ENCODE measurements at regions not wholly inside any gene's neighbourhood (a gene's known extent, or its start where the extent isn't known, plus 50 kb on each side); places are given as distances from the start of the nearest gene placed in this dataset.

- H3K4me1 ChIP-seq (ENCODE audit: insufficient read depth, low read length, poor library complexity, severe bottlenecking): no peaks in the 10 kb centered on the region
- no peak overlapping the region for H3K4me2 ChIP-seq (ENCODE audit: low read length)
- ChIA-PET POLR2A (no interaction called here), CTCF (ENCODE audit: unreplicated experiment) (no interaction called here)
- intact Hi-C loops (cut with micrococcal nuclease; ENCODE audit: unreplicated experiment): no loop called here
- H4K20me1 ChIP-seq (ENCODE audit: insufficient read depth, low read length): no peaks in the 10 kb centered on the region
- no peak overlapping the region for H3K4me3 ChIP-seq (ENCODE audit: low read depth, low read length, poor library complexity, severe bottlenecking)
- H3K9me2 ChIP-seq (ENCODE audit: insufficient read depth, low read length): no peaks in the 10 kb centered on the region
- TF ChIP-seq EZH2phosphoT487 (IDR thresholded peaks at IDR 0.05; ENCODE audit: borderline replicate concordance, low read depth, low read length): no peak
- no peak for TF ChIP-seq CTCF (conservative IDR thresholded peaks at IDR 0.05; ENCODE audit: low read length)
- no peaks in the 10 kb centered on the region for H3K36me3 ChIP-seq (ENCODE audit: insufficient read depth, low read length)
- no peaks in the 10 kb centered on the region for H3K79me2 ChIP-seq (ENCODE audit: insufficient read depth, low read depth, low read length)
- no peaks in the 10 kb centered on the region for H3K9me3 ChIP-seq (ENCODE audit: low read length)
- no peak for DNase-seq (ENCODE audit: low spot score)
- BruUV-seq (replicated peaks): no TSS peak
- no peak overlapping the region for H3K27ac ChIP-seq (ENCODE audit: low read depth, low read length, poor library complexity, severe bottlenecking)
- H2AFZ ChIP-seq (ENCODE audit: low read length): no peak overlapping the region
These were observed 206.9 kb downstream of the COX7C start for GRCh38 chr5:86824637-86825036.

GRCh38 chr5:86831128-86831527 is 213.4 kb downstream of the COX7C start:
- no peak overlapping the region for H2AFZ ChIP-seq (ENCODE audit: low read length)
- H3K27ac ChIP-seq (ENCODE audit: low read depth, low read length, poor library complexity, severe bottlenecking): no peak overlapping the region
- no peaks in the 10 kb centered on the region for H3K9me2 ChIP-seq (ENCODE audit: insufficient read depth, low read length)
- no peaks in the 10 kb centered on the region for H3K79me2 ChIP-seq (ENCODE audit: insufficient read depth, low read depth, low read length)
- BruUV-seq (replicated peaks): no TSS peak
- no peak for TF ChIP-seq EZH2phosphoT487 (IDR thresholded peaks at IDR 0.05; ENCODE audit: borderline replicate concordance, low read depth, low read length)
- TF ChIP-seq CTCF (conservative IDR thresholded peaks at IDR 0.05; ENCODE audit: low read length): no peak
- H3K4me2 ChIP-seq (ENCODE audit: low read length): no peak overlapping the region
- ChIA-PET CTCF (ENCODE audit: unreplicated experiment) (no interaction called here), POLR2A (interaction anchor here (0.6 kb wide), 1 partner anchor 155 kb away, joined by 3 read pairs; no protein-coding TSS in a partner anchor)
- no peaks in the 10 kb centered on the region for H3K4me1 ChIP-seq (ENCODE audit: insufficient read depth, low read length, poor library complexity, severe bottlenecking)
- intact Hi-C loops (cut with micrococcal nuclease; ENCODE audit: unreplicated experiment): no loop called here
- no peaks in the 10 kb centered on the region for H3K9me3 ChIP-seq (ENCODE audit: low read length)
- no peaks in the 10 kb centered on the region for H3K36me3 ChIP-seq (ENCODE audit: insufficient read depth, low read length)
- no peaks in the 10 kb centered on the region for H4K20me1 ChIP-seq (ENCODE audit: insufficient read depth, low read length)
- no peak for DNase-seq (ENCODE audit: low spot score)
- no peak overlapping the region for H3K4me3 ChIP-seq (ENCODE audit: low read depth, low read length, poor library complexity, severe bottlenecking)

- Histone ChIP-seq H3K9me3 (ENCODE audit: low read length) (no peaks in the 10 kb centered on the region), H3K9me2 (ENCODE audit: insufficient read depth, low read length) (no peaks in the 10 kb centered on the region), H3K36me3 (ENCODE audit: insufficient read depth, low read length) (no peaks in the 10 kb centered on the region), H2AFZ (ENCODE audit: low read length) (no peak overlapping the region), H4K20me1 (ENCODE audit: insufficient read depth, low read length) (no peaks in the 10 kb centered on the region), H3K4me2 (ENCODE audit: low read length) (no peak overlapping the region), H3K4me1 (ENCODE audit: insufficient read depth, low read length, poor library complexity, severe bottlenecking) (no peaks in the 10 kb centered on the region), H3K79me2 (ENCODE audit: insufficient read depth, low read depth, low read length) (no peaks in the 10 kb centered on the region), H3K4me3 (ENCODE audit: low read depth, low read length, poor library complexity, severe bottlenecking) (no peak overlapping the region), H3K27ac (ENCODE audit: low read depth, low read length, poor library complexity, severe bottlenecking) (no peak overlapping the region)
- intact Hi-C loops (cut with micrococcal nuclease; ENCODE audit: unreplicated experiment): no loop called here
- POLR2A ChIA-PET: no interaction called here
- CTCF ChIA-PET (ENCODE audit: unreplicated experiment): no interaction called here
- no TSS peak for BruUV-seq (replicated peaks)
- no peak for TF ChIP-seq CTCF (conservative IDR thresholded peaks at IDR 0.05; ENCODE audit: low read length)
- TF ChIP-seq EZH2phosphoT487 (IDR thresholded peaks at IDR 0.05; ENCODE audit: borderline replicate concordance, low read depth, low read length): no peak
- no peak for DNase-seq (ENCODE audit: low spot score)
These were observed 216.1 kb downstream of the COX7C start for GRCh38 chr5:86833868-86834267.

Measured in OCI-LY7 (cell line).